ENCODE measurements at regions not wholly inside any gene's neighbourhood (a gene's known extent, or its start where the extent isn't known, plus 50 kb on each side); places are given as distances from the start of the nearest gene placed in this dataset.

DNA sequence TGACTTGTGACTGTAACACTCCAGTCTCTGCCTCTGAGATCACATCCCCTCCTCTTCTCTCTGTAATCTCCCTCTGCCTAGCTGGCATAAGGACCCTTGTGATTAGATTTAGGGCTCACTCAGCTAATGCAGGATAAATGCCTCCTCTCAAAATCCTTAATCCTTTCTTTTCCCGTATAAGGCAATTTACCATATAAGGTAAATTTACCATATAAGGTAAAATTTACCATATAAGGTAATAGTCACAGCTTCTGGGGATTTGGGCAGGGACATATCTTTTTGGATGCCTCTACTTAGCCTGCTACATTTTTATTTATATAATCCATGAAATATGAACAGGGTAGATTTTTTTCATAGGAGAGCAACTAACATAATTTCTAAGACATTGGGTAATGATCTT is 318.0 kb upstream of the PUM3 start:
- no peaks in the 10 kb centered on the region for H3K4me1 ChIP-seq (ENCODE audit: control insufficient read depth in 1 of 2, insufficient read depth in 2 of 2, low read length in 2 of 2)
- peaks cover 48% of the 10 kb centered on the region for H3K27me3 ChIP-seq (ENCODE audit: insufficient read depth, low read length)
- CTCF ChIA-PET = no interaction called here
- DNase-seq (ENCODE audit: low read depth, low spot score) = no peak
- H3K9ac ChIP-seq (ENCODE audit: low read length) = no peak overlapping the region
- ATAC-seq = no peak
- intact Hi-C loops (cut with micrococcal nuclease) = loop anchor here (10.0 kb wide), 1 partner anchor 47 kb away; no protein-coding TSS in a partner anchor
- no peak overlapping the region for H2AFZ ChIP-seq (ENCODE audit: low read depth, low read length, poor library complexity, severe bottlenecking)
- no peak overlapping the region for H3K27ac ChIP-seq (ENCODE audit: low read depth, low read length)
- RAD21 ChIA-PET (ENCODE audit: low non-redundant PET in 1 of 2, low total read pairs in 2 of 2, uncharacterized antibody in 2 of 2, unreplicated experiment in 2 of 2) = no interaction called here
- H3K9me3 ChIP-seq (ENCODE audit: control insufficient read depth in 1 of 2, insufficient read depth in 1 of 2, low read depth in 1 of 2, low read length in 2 of 2) = no peaks in the 10 kb centered on the region
- no TSS peak for BruUV-seq (replicated peaks)
- H3K9me2 ChIP-seq (ENCODE audit: insufficient read depth) = no peaks in the 10 kb centered on the region
- H3K36me3 ChIP-seq (ENCODE audit: control insufficient read depth in 1 of 2, insufficient read depth in 2 of 2, low read length in 2 of 2) = no peaks in the 10 kb centered on the region
- H3K4me3 ChIP-seq (replicated peaks in 1 of 2; ENCODE audit: low read depth in 1 of 2, low read length in 2 of 2) = no peak overlapping the region
- POLR2A ChIA-PET = no interaction called here
- no peak overlapping the region for H3K4me2 ChIP-seq (ENCODE audit: low read length)
- no peaks in the 10 kb centered on the region for H4K20me1 ChIP-seq (ENCODE audit: insufficient read depth)
- no peak for TF ChIP-seq ELF1 (IDR thresholded peaks at IDR 0.05; ENCODE audit: borderline replicate concordance, low read depth)
- no peak for TF ChIP-seq EGR1 (IDR thresholded peaks at IDR 0.05; ENCODE audit: low read depth)
- TF ChIP-seq, protein P1, sequence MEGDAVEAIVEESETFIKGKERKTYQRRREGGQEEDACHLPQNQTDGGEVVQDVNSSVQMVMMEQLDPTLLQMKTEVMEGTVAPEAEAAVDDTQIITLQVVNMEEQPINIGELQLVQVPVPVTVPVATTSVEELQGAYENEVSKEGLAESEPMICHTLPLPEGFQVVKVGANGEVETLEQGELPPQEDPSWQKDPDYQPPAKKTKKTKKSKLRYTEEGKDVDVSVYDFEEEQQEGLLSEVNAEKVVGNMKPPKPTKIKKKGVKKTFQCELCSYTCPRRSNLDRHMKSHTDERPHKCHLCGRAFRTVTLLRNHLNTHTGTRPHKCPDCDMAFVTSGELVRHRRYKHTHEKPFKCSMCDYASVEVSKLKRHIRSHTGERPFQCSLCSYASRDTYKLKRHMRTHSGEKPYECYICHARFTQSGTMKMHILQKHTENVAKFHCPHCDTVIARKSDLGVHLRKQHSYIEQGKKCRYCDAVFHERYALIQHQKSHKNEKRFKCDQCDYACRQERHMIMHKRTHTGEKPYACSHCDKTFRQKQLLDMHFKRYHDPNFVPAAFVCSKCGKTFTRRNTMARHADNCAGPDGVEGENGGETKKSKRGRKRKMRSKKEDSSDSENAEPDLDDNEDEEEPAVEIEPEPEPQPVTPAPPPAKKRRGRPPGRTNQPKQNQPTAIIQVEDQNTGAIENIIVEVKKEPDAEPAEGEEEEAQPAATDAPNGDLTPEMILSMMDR (IDR thresholded peaks at IDR 0.05 in 2 of 3, conservative IDR thresholded peaks at IDR 0.05 in 1 of 3; ENCODE audit: borderline replicate concordance in 1 of 3, insufficient read depth in 1 of 3, low read depth in 2 of 3, low read length in 2 of 3) = no peak
- no peak for TF ChIP-seq JUND (IDR thresholded peaks at IDR 0.05)
- TF ChIP-seq EZH2phosphoT487 (IDR thresholded peaks at IDR 0.05; ENCODE audit: borderline replicate concordance) = no peak
- no peak for TF ChIP-seq SIN3A (IDR thresholded peaks at IDR 0.05; ENCODE audit: low read depth)
- peak; percentile 100 for TF ChIP-seq SRF (IDR thresholded peaks at IDR 0.05; ENCODE audit: low read depth)
- no peaks in the 10 kb centered on the region for H3K79me2 ChIP-seq (ENCODE audit: insufficient read depth, low read length)

DNA sequence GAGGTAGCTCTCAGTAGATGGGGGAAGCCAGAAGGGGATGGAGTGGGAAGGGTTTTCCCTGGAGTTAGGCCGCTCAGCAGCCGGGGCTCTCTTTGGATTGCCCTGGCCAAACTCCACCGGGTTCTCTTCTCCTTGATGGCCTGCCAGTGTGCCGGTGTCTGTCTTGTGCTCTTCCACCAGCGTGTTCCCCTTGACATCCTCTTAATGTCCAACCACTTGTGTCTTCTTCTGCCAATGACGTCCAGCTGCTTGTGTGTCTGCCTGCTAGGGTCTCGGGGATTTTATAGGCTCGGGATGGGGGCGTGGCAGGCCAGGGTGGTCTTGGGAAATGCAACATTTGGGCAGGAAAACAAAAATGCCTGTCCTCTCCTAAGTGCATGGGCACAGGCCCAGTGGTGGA is 313.1 kb upstream of the PUM3 start:
- Histone ChIP-seq H4K20me1 (ENCODE audit: insufficient read depth) (no peaks in the 10 kb centered on the region), H3K9me2 (ENCODE audit: insufficient read depth) (no peaks in the 10 kb centered on the region), H3K4me3 (replicated peaks in 1 of 2; ENCODE audit: low read depth in 1 of 2, low read length in 2 of 2) (no peak overlapping the region), H3K9ac (ENCODE audit: low read length) (no peak overlapping the region), H3K27ac (ENCODE audit: low read depth, low read length) (no peak overlapping the region), H3K4me2 (ENCODE audit: low read length) (no peak overlapping the region), H2AFZ (ENCODE audit: low read depth, low read length, poor library complexity, severe bottlenecking) (no peak overlapping the region), H3K9me3 (ENCODE audit: control insufficient read depth in 1 of 2, insufficient read depth in 1 of 2, low read depth in 1 of 2, low read length in 2 of 2) (no peaks in the 10 kb centered on the region), H3K79me2 (ENCODE audit: insufficient read depth, low read length) (no peaks in the 10 kb centered on the region), H3K27me3 (ENCODE audit: insufficient read depth, low read length) (peaks cover 45% of the 10 kb centered on the region), H3K36me3 (ENCODE audit: control insufficient read depth in 1 of 2, insufficient read depth in 2 of 2, low read length in 2 of 2) (no peaks in the 10 kb centered on the region), H3K4me1 (ENCODE audit: control insufficient read depth in 1 of 2, insufficient read depth in 2 of 2, low read length in 2 of 2) (no peaks in the 10 kb centered on the region)
- no peak for ATAC-seq
- ChIA-PET RAD21 (ENCODE audit: low non-redundant PET in 1 of 2, low total read pairs in 2 of 2, uncharacterized antibody in 2 of 2, unreplicated experiment in 2 of 2) (no interaction called here), POLR2A (no interaction called here), CTCF (no interaction called here)
- BruUV-seq (replicated peaks) = no TSS peak
- intact Hi-C loops (cut with micrococcal nuclease) = no loop called here
- no peak for DNase-seq (ENCODE audit: low read depth, low spot score)
- TF ChIP-seq, protein P2, sequence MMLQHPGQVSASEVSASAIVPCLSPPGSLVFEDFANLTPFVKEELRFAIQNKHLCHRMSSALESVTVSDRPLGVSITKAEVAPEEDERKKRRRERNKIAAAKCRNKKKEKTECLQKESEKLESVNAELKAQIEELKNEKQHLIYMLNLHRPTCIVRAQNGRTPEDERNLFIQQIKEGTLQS (IDR thresholded peaks at IDR 0.05) = no peak
- TF ChIP-seq, protein P1 (IDR thresholded peaks at IDR 0.05 in 2 of 3, conservative IDR thresholded peaks at IDR 0.05 in 1 of 3; ENCODE audit: borderline replicate concordance in 1 of 3, insufficient read depth in 1 of 3, low read depth in 2 of 3, low read length in 2 of 3) = no peak
- TF ChIP-seq FOSL1 (IDR thresholded peaks at IDR 0.05; ENCODE audit: low read depth) = no peak
- no peak for TF ChIP-seq POLR2A (IDR thresholded peaks at IDR 0.05; ENCODE audit: borderline replicate concordance, extremely low read depth, insufficient read depth, insufficient read length)
- TF ChIP-seq CBX3 (IDR thresholded peaks at IDR 0.05; ENCODE audit: low read depth) = no peak
- TF ChIP-seq, protein P3, sequence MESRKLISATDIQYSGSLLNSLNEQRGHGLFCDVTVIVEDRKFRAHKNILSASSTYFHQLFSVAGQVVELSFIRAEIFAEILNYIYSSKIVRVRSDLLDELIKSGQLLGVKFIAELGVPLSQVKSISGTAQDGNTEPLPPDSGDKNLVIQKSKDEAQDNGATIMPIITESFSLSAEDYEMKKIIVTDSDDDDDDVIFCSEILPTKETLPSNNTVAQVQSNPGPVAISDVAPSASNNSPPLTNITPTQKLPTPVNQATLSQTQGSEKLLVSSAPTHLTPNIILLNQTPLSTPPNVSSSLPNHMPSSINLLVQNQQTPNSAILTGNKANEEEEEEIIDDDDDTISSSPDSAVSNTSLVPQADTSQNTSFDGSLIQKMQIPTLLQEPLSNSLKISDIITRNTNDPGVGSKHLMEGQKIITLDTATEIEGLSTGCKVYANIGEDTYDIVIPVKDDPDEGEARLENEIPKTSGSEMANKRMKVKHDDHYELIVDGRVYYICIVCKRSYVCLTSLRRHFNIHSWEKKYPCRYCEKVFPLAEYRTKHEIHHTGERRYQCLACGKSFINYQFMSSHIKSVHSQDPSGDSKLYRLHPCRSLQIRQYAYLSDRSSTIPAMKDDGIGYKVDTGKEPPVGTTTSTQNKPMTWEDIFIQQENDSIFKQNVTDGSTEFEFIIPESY (IDR thresholded peaks at IDR 0.05; ENCODE audit: extremely low read depth, insufficient replicate concordance, low read length) = no peak
- no peak for TF ChIP-seq EGR1 (IDR thresholded peaks at IDR 0.05; ENCODE audit: low read depth)
- TF ChIP-seq SIN3A (IDR thresholded peaks at IDR 0.05; ENCODE audit: low read depth) = no peak
- TF ChIP-seq CEBPB (IDR thresholded peaks at IDR 0.05; ENCODE audit: low read depth) = no peak
- no peak for TF ChIP-seq ZNF274 (IDR thresholded peaks at IDR 0.05; ENCODE audit: low read depth, low read length)
- TF ChIP-seq JUND (IDR thresholded peaks at IDR 0.05) = no peak
- TF ChIP-seq, protein P4, sequence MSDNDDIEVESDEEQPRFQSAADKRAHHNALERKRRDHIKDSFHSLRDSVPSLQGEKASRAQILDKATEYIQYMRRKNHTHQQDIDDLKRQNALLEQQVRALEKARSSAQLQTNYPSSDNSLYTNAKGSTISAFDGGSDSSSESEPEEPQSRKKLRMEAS (IDR thresholded peaks at IDR 0.05) = no peak

Data from HCT116 (cell line).